D341Med (cell line): ENCODE measurements at regions not wholly inside any gene's neighbourhood (a gene's known extent, or its start where the extent isn't known, plus 50 kb on each side); places are given as distances from the start of the nearest gene placed in this dataset.
"Not testable (repeated sequence)": the region's sequence is repeated elsewhere in the genome, so short reads cannot be mapped to it uniquely, and the experiment has no call there.

Source experiments
- DNase-seq: peaks from one replicate; pipeline ENCODE4 v3.0.0; 2012; ENCODE audit warnings: low spot score

- no peak for DNase-seq
Measured at GRCh38 chr6:88456221-88456859, 290.2 kb upstream of the CNR1 start.

- no peak for DNase-seq
Measured at GRCh38 chr6:88455317-88455716, 289.2 kb upstream of the CNR1 start.

- DNase-seq, result no peak
Measured at GRCh38 chr6:88454658-88455057, 288.5 kb upstream of the CNR1 start.

- no peak for DNase-seq
Measured at GRCh38 chr6:88449770-88450169, 283.6 kb upstream of the CNR1 start.

GRCh38 chr6:88445188-88445965 lies 279.2 kb upstream of the CNR1 start:
- no peak for DNase-seq

GRCh38 chr6:88443554-88443953 lies 277.4 kb upstream of the CNR1 start:
- no peak for DNase-seq

- DNase-seq, result no peak
Measured at GRCh38 chr6:88442737-88443136, 276.6 kb upstream of the CNR1 start.

GRCh38 chr6:88441346-88441745 lies 275.2 kb upstream of the CNR1 start:
- no peak for DNase-seq

GRCh38 chr6:88428068-88428467 lies 261.9 kb upstream of the CNR1 start:
- DNase-seq, result no peak

GRCh38 chr6:88426005-88426404 lies 259.9 kb upstream of the CNR1 start:
- no peak for DNase-seq

GRCh38 chr6:88422831-88423230 lies 256.7 kb upstream of the CNR1 start:
- no peak for DNase-seq

GRCh38 chr6:88420967-88421488 lies 254.9 kb upstream of the CNR1 start:
- DNase-seq, result not testable (repeated sequence)

GRCh38 chr6:88418921-88419810 lies 253.0 kb upstream of the CNR1 start:
- not testable (repeated sequence) for DNase-seq

- DNase-seq, result not testable (repeated sequence)
Measured at GRCh38 chr6:88417361-88417760, 251.2 kb upstream of the CNR1 start.

GRCh38 chr6:88413459-88413858 lies 247.3 kb upstream of the CNR1 start:
- no peak for DNase-seq

GRCh38 chr6:88408355-88408754 lies 242.2 kb upstream of the CNR1 start:
- DNase-seq, result not testable (repeated sequence)

- not testable (repeated sequence) for DNase-seq
Measured at GRCh38 chr6:88406674-88407073, 240.5 kb upstream of the CNR1 start.

- DNase-seq, result no peak
Measured at GRCh38 chr6:88403486-88403885, 237.3 kb upstream of the CNR1 start.

GRCh38 chr6:88402909-88403308 lies 236.8 kb upstream of the CNR1 start:
- DNase-seq, result no peak

GRCh38 chr6:88390998-88391397 lies 224.9 kb upstream of the CNR1 start:
- not testable (repeated sequence) for DNase-seq

GRCh38 chr6:88388589-88388988 lies 222.4 kb upstream of the CNR1 start:
- no peak for DNase-seq

- no peak for DNase-seq
Measured at GRCh38 chr6:88386167-88386566, 220.0 kb upstream of the CNR1 start.
